ENCODE measurements at regions not wholly inside any gene's neighbourhood (a gene's known extent, or its start where the extent isn't known, plus 50 kb on each side); places are given as distances from the start of the nearest gene placed in this dataset.

DNA sequence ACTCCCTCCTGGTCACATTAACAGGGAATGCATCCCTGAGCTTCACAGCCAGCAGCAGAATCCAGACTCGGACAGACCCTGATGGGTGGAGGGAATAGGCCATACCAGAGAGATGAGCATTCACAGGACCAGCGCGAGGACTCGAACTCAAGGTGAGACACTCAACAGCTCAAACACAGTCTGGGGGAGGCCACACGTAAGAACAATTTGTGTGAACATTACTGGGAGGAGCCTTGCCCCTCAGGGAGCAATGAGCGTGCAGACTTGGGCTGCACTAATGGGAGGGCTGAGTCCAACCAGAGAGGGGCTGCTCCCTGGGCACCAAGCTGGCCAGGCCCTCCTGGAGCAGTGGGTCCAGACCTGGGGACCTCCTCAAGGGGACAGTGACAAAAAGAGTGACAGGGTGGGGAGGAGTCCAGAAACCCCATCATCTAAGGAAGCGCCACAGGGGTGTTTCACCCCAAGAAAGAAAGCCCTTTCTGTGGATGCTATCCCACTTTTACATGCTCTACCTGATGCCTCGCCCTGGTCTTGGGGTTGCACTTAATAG, 118.4 kb downstream of the MRPL14 start:
- TF ChIP-seq, protein P1, sequence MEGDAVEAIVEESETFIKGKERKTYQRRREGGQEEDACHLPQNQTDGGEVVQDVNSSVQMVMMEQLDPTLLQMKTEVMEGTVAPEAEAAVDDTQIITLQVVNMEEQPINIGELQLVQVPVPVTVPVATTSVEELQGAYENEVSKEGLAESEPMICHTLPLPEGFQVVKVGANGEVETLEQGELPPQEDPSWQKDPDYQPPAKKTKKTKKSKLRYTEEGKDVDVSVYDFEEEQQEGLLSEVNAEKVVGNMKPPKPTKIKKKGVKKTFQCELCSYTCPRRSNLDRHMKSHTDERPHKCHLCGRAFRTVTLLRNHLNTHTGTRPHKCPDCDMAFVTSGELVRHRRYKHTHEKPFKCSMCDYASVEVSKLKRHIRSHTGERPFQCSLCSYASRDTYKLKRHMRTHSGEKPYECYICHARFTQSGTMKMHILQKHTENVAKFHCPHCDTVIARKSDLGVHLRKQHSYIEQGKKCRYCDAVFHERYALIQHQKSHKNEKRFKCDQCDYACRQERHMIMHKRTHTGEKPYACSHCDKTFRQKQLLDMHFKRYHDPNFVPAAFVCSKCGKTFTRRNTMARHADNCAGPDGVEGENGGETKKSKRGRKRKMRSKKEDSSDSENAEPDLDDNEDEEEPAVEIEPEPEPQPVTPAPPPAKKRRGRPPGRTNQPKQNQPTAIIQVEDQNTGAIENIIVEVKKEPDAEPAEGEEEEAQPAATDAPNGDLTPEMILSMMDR (IDR thresholded peaks at IDR 0.05; ENCODE audit: extremely low read depth in 1 of 2, insufficient read depth in 1 of 2, low read depth in 1 of 2, low read length in 2 of 2) = no peak
- TF ChIP-seq POLR2AphosphoS5 (IDR thresholded peaks at IDR 0.05; ENCODE audit: insufficient read depth, low read depth, low read length) = no peak
- no peak for TF ChIP-seq EZH2 (IDR thresholded peaks at IDR 0.05; ENCODE audit: borderline replicate concordance, low read depth, low read length, severe bottlenecking)
- TF ChIP-seq MYC (IDR thresholded peaks at IDR 0.05; ENCODE audit: low read depth, low read length) = no peak
- TF ChIP-seq POLR2A (IDR thresholded peaks at IDR 0.05; ENCODE audit: low read depth, low read length) = no peak
- TF ChIP-seq, protein P2, sequence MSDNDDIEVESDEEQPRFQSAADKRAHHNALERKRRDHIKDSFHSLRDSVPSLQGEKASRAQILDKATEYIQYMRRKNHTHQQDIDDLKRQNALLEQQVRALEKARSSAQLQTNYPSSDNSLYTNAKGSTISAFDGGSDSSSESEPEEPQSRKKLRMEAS (IDR thresholded peaks at IDR 0.05; ENCODE audit: insufficient read depth, insufficient read length) = no peak
- no peak for TF ChIP-seq GATA2 (IDR thresholded peaks at IDR 0.05; ENCODE audit: insufficient read depth, insufficient read length, low read depth, low read length)
- TF ChIP-seq JUN (IDR thresholded peaks at IDR 0.05; ENCODE audit: borderline replicate concordance, insufficient read depth, insufficient read length, low read depth) = no peak
- no peak for TF ChIP-seq FOS (IDR thresholded peaks at IDR 0.05; ENCODE audit: borderline replicate concordance, insufficient read depth, low read length)

Measured in endothelial cell of umbilical vein (primary cell).